ENCODE measurements at regions not wholly inside any gene's neighbourhood (a gene's known extent, or its start where the extent isn't known, plus 50 kb on each side); places are given as distances from the start of the nearest gene placed in this dataset.

DNA sequence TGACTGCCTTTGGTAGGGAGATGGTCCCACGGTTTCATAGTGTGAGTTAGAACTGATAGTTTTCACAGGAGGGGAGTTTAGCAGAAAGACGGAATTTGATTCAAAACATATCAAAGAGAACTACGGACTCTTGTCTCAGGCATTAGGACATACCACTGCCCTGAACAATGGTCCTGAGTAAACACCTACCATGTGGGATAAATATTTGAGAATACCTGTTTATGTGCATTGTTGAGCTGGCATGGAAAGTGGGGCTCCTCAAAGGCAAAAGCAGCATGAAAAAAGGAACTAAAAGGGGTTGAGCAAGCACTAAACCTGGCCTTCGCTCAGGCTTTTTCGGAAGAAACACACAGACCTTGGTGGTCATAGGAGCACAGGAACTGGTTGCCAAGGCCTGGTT is 144.4 kb downstream of the ZNF621 start:
- TF ChIP-seq, protein P1, sequence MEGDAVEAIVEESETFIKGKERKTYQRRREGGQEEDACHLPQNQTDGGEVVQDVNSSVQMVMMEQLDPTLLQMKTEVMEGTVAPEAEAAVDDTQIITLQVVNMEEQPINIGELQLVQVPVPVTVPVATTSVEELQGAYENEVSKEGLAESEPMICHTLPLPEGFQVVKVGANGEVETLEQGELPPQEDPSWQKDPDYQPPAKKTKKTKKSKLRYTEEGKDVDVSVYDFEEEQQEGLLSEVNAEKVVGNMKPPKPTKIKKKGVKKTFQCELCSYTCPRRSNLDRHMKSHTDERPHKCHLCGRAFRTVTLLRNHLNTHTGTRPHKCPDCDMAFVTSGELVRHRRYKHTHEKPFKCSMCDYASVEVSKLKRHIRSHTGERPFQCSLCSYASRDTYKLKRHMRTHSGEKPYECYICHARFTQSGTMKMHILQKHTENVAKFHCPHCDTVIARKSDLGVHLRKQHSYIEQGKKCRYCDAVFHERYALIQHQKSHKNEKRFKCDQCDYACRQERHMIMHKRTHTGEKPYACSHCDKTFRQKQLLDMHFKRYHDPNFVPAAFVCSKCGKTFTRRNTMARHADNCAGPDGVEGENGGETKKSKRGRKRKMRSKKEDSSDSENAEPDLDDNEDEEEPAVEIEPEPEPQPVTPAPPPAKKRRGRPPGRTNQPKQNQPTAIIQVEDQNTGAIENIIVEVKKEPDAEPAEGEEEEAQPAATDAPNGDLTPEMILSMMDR (conservative IDR thresholded peaks at IDR 0.05), result no peak
- Histone ChIP-seq H3K27me3 (ENCODE audit: control insufficient read depth, insufficient read depth, low read length, poor library complexity, severe bottlenecking) (no peaks in the 10 kb centered on the region), H3K9ac (ENCODE audit: extremely low read depth, low read length, poor library complexity, severe bottlenecking) (no peak overlapping the region), H3K9me3 (ENCODE audit: control insufficient read depth, low read length) (no peaks in the 10 kb centered on the region), H3K4me1 (ENCODE audit: control insufficient read depth, insufficient read depth, low read length) (no peaks in the 10 kb centered on the region), H3K36me3 (ENCODE audit: control insufficient read depth, insufficient read depth, low read length) (no peaks in the 10 kb centered on the region), H3K27ac (ENCODE audit: low read depth, low read length) (no peak overlapping the region), H3K4me3 (ENCODE audit: low read length) (no peak overlapping the region)
- H3K27ac Mint-ChIP-seq, result no peak overlapping the region
- peaks cover 1% of the 10 kb centered on the region for H3K9me3 Mint-ChIP-seq
- H3K36me3 Mint-ChIP-seq (ENCODE audit: low read depth), result no peaks in the 10 kb centered on the region
- H3K4me3 Mint-ChIP-seq, result no peak overlapping the region
- DNase-seq, result no peak
- H3K4me1 Mint-ChIP-seq, result peaks cover 4% of the 10 kb centered on the region
- H3K27me3 Mint-ChIP-seq (ENCODE audit: insufficient read depth), result no peaks in the 10 kb centered on the region
- WGBS, 2 experiments (ENCODE audit: insufficient coverage in 1 of 2, insufficient read length in 1 of 2), result 92 to 94% methylated on average over 4 to 5 of the region's 5 CpGs

DNA sequence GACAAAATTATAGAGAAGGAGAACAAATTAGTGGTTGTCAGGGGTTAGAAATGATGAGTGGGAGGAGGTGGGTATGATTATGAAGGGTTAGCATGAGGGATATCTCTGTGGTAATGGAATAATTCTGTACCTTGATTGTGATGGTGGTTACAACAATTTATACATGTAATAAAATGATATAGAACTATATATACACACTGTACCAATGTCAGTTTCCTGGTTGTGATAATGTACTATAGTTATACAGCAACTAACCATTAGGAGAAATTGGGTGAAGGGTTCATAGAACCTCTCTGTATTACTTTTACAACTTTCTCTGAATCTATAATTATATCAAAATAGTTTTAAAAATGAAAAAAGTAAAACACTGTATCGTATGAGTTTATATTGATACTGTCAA is 148.1 kb downstream of the ZNF621 start:
- H3K9me3 Mint-ChIP-seq, result peaks cover 4% of the 10 kb centered on the region
- Histone ChIP-seq H3K27ac (ENCODE audit: low read depth, low read length) (no peak overlapping the region), H3K36me3 (ENCODE audit: control insufficient read depth, insufficient read depth, low read length) (no peaks in the 10 kb centered on the region), H3K4me3 (ENCODE audit: low read length) (no peak overlapping the region), H3K9me3 (ENCODE audit: control insufficient read depth, low read length) (no peaks in the 10 kb centered on the region), H3K27me3 (ENCODE audit: control insufficient read depth, insufficient read depth, low read length, poor library complexity, severe bottlenecking) (no peaks in the 10 kb centered on the region), H3K4me1 (ENCODE audit: control insufficient read depth, insufficient read depth, low read length) (no peaks in the 10 kb centered on the region), H3K9ac (ENCODE audit: extremely low read depth, low read length, poor library complexity, severe bottlenecking) (no peak overlapping the region)
- no peaks in the 10 kb centered on the region for H3K36me3 Mint-ChIP-seq (ENCODE audit: low read depth)
- no peaks in the 10 kb centered on the region for H3K27me3 Mint-ChIP-seq (ENCODE audit: insufficient read depth)
- no peak overlapping the region for H3K27ac Mint-ChIP-seq
- peaks cover 6% of the 10 kb centered on the region for H3K4me1 Mint-ChIP-seq
- no peak overlapping the region for H3K4me3 Mint-ChIP-seq
- WGBS, 2 experiments (ENCODE audit: insufficient coverage in 1 of 2, insufficient read length in 1 of 2), result 100% methylated on average over 1 of the region's 1 CpG; no CpG with 5 or more reads in 1 of the 2 experiments
- TF ChIP-seq, protein P1 (conservative IDR thresholded peaks at IDR 0.05), result no peak
- no peak for DNase-seq

DNA sequence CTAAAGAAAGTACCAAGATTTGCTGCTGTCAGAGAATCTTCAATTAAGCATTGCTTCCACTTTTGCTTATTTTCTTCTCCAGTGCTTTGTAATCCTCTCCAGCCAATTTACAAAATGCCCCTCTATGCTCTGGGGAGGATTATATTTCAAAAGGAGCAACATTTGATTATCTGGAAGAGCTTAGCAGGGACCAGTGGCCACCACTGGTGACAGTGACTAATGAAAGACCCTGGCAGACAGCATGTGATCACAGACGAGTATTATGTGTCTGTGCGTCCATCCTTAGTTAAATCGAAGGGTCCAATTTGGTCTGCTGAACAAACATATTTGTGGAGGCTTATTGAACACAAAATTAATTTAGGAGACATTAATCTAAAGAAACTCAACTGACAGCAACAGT is 152.6 kb downstream of the ZNF621 start:
- H3K27me3 Mint-ChIP-seq (ENCODE audit: insufficient read depth), result no peaks in the 10 kb centered on the region

More for the DNA sequence above, 152.6 kb downstream of the ZNF621 start:
- Histone ChIP-seq H3K9ac (ENCODE audit: extremely low read depth, low read length, poor library complexity, severe bottlenecking) (no peak overlapping the region), H3K27me3 (ENCODE audit: control insufficient read depth, insufficient read depth, low read length, poor library complexity, severe bottlenecking) (no peaks in the 10 kb centered on the region), H3K27ac (ENCODE audit: low read depth, low read length) (peak overlapping the region; percentile 3), H3K4me3 (ENCODE audit: low read length) (no peak overlapping the region), H3K36me3 (ENCODE audit: control insufficient read depth, insufficient read depth, low read length) (no peaks in the 10 kb centered on the region), H3K9me3 (ENCODE audit: control insufficient read depth, low read length) (no peaks in the 10 kb centered on the region), H3K4me1 (ENCODE audit: control insufficient read depth, insufficient read depth, low read length) (no peaks in the 10 kb centered on the region)
- Mint-ChIP-seq H3K9me3 (peaks cover 4% of the 10 kb centered on the region), H3K4me3 (no peak overlapping the region), H3K27ac (no peak overlapping the region), H3K36me3 (ENCODE audit: low read depth) (no peaks in the 10 kb centered on the region), H3K4me1 (peaks cover 10% of the 10 kb centered on the region)
- TF ChIP-seq, protein P1 (conservative IDR thresholded peaks at IDR 0.05), result no peak
- DNase-seq, result no peak
- 92 to 100% methylated on average over 1 to 3 of the region's 3 CpGs for WGBS, 2 experiments (ENCODE audit: insufficient coverage in 1 of 2, insufficient read length in 1 of 2)

Data from endodermal cell (in vitro differentiated cells).